ENCODE measurements at regions not wholly inside any gene's neighbourhood (a gene's known extent, or its start where the extent isn't known, plus 50 kb on each side); places are given as distances from the start of the nearest gene placed in this dataset.

DNA sequence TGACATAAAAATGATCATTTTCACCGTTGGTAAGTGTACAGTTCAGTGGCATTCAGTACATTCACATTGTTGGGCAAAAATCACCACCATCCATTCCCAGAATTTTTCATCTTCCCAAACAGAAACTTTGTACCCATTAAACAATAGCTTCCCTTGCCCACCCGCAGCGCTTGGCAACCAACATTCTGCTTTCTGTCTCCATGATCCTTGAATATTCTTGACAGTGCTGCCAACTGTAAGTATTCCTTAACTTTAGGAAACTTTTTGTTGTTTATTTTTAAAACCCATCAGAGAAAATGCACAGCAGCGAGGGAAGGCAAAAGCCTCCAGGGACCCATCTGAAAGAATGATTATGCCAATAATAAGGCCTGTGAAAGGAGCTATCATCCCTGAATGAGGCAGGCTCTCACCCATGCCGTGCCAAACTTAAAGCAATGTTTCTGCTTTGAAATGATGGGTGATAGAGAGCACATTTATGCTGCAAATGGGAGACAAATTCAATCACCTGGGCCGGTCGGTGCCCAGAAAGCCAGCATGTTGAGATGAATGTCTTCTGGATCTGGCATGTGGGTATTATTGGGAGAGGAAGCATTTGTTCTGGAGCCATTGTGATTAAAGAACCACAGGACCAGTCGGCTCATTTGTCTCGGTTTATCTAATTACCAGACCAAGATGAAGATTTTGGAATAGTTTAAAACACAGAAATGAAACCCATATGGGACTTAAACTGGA is 202.1 kb upstream of the NPVF start:
- TF ChIP-seq, protein P1, sequence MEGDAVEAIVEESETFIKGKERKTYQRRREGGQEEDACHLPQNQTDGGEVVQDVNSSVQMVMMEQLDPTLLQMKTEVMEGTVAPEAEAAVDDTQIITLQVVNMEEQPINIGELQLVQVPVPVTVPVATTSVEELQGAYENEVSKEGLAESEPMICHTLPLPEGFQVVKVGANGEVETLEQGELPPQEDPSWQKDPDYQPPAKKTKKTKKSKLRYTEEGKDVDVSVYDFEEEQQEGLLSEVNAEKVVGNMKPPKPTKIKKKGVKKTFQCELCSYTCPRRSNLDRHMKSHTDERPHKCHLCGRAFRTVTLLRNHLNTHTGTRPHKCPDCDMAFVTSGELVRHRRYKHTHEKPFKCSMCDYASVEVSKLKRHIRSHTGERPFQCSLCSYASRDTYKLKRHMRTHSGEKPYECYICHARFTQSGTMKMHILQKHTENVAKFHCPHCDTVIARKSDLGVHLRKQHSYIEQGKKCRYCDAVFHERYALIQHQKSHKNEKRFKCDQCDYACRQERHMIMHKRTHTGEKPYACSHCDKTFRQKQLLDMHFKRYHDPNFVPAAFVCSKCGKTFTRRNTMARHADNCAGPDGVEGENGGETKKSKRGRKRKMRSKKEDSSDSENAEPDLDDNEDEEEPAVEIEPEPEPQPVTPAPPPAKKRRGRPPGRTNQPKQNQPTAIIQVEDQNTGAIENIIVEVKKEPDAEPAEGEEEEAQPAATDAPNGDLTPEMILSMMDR (conservative IDR thresholded peaks at IDR 0.05 in 1 of 2, IDR thresholded peaks at IDR 0.05 in 1 of 2; ENCODE audit: low read depth in 1 of 2, low read length in 2 of 2) = no peak
- TF ChIP-seq EZH2 (IDR thresholded peaks at IDR 0.05; ENCODE audit: low read length, missing control alignments) = no peak
